ENCODE measurements at regions not wholly inside any gene's neighbourhood (a gene's known extent, or its start where the extent isn't known, plus 50 kb on each side); places are given as distances from the start of the nearest gene placed in this dataset.

DNA sequence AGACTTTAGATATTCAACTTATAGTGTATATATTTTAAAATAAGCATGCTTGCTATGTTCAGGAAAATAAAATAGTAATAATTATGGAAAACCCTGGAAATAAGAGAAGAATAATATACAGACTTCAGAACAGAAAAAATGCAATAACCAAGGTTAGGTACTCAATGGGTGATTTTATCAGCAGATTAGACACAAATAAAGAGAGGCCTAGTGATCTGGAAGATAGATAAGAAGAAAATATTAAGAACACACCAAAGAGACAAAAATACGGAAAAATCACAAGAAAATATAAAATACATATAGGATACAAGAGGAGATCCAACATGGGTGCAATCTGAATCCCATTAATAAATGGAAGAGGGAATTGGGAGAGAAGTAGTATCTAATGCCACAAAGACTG is 1348.5 kb upstream of the WWC1 start:
- Histone ChIP-seq H4K20me1 (ENCODE audit: control insufficient read depth, insufficient read depth, low read length, poor library complexity, severe bottlenecking) (no peaks in the 10 kb centered on the region), H3K36me3 (replicated peaks in 1 of 2; ENCODE audit: control extremely low read depth in 1 of 2, control insufficient read depth in 1 of 2, extremely low read depth in 1 of 2, insufficient read depth in 2 of 2, low read length in 1 of 2) (no peaks in the 10 kb centered on the region), H3K27ac (ENCODE audit: low read length in 2 of 2) (no peak overlapping the region), H3K27me3 (replicated peaks in 1 of 4; ENCODE audit: control extremely low read depth in 1 of 4, control insufficient read depth in 3 of 4, insufficient read depth in 4 of 4, low read length in 3 of 4) (no peaks in the 10 kb centered on the region), H3K4me3 (ENCODE audit: control extremely low read depth in 1 of 5, extremely low read depth in 1 of 5, insufficient read depth in 1 of 5, low read depth in 2 of 5, low read length in 4 of 5) (no peak overlapping the region), H3K79me2 (ENCODE audit: control insufficient read depth, insufficient read depth, low read length) (no peaks in the 10 kb centered on the region), H3K4me2 (replicated peaks; ENCODE audit: low read depth, low read length, poor library complexity, severe bottlenecking) (no peak overlapping the region), H3K9me3 (ENCODE audit: control extremely low read depth in 1 of 3, control insufficient read depth in 2 of 3, insufficient read depth in 1 of 3, low read length in 2 of 3) (peaks cover 0 to 9% (median 0%) of the 10 kb centered on the region in 3 donors), H3K9ac (ENCODE audit: low read length) (no peak overlapping the region), H3K4me1 (ENCODE audit: control insufficient read depth in 2 of 2, insufficient read depth in 2 of 2, low read length in 2 of 2) (no peaks in the 10 kb centered on the region), H2AFZ (ENCODE audit: insufficient read depth, low read depth, low read length, poor library complexity, severe bottlenecking) (no peak overlapping the region)
- DNase-seq (no peak), ATAC-seq (ENCODE audit: low read depth) (no peak)
- no peak overlapping the region for H3K4me3 Mint-ChIP-seq
- intact Hi-C loops (cut with micrococcal nuclease), result no loop called here
- H3K4me1 Mint-ChIP-seq, result no peaks in the 10 kb centered on the region
- H3K27me3 Mint-ChIP-seq, result no peaks in the 10 kb centered on the region
- no peak for TF ChIP-seq EZH2 (IDR thresholded peaks at IDR 0.05; ENCODE audit: borderline replicate concordance, insufficient read depth, low read depth, low read length, poor library complexity, severe bottlenecking)
- TF ChIP-seq, protein P1, sequence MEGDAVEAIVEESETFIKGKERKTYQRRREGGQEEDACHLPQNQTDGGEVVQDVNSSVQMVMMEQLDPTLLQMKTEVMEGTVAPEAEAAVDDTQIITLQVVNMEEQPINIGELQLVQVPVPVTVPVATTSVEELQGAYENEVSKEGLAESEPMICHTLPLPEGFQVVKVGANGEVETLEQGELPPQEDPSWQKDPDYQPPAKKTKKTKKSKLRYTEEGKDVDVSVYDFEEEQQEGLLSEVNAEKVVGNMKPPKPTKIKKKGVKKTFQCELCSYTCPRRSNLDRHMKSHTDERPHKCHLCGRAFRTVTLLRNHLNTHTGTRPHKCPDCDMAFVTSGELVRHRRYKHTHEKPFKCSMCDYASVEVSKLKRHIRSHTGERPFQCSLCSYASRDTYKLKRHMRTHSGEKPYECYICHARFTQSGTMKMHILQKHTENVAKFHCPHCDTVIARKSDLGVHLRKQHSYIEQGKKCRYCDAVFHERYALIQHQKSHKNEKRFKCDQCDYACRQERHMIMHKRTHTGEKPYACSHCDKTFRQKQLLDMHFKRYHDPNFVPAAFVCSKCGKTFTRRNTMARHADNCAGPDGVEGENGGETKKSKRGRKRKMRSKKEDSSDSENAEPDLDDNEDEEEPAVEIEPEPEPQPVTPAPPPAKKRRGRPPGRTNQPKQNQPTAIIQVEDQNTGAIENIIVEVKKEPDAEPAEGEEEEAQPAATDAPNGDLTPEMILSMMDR (IDR thresholded peaks at IDR 0.05), result no peak
- CTCF ChIA-PET, result no interaction called here
- WGBS (ENCODE audit: insufficient coverage), result no CpG with 5 or more reads among the region's 1 CpG
- no peak overlapping the region for H3K27ac Mint-ChIP-seq
- POLR2A ChIA-PET, result no interaction called here
- peaks cover 6% of the 10 kb centered on the region for H3K9me3 Mint-ChIP-seq (ENCODE audit: insufficient read depth)

DNA sequence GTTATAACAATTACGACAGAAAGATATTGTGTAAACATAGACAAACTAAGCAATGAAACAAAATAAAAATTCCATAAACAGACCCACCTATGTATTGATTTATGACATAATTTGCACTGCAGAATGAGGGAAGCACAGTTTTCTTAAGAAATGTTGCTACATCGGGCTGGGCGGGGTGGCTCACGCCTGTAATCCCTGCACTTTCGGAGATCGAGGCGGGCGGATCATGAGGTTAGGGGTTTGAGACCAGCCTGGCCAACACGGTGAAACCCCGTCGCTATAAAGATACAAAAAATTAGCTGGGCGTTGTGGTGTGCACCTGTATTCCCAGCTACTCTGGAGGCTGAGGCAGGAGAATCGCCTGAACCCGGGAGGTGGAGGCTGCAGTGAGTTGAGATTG is 1344.4 kb upstream of the WWC1 start:
- H2AFZ ChIP-seq (ENCODE audit: insufficient read depth, low read depth, low read length, poor library complexity, severe bottlenecking), result no peak overlapping the region
- no peaks in the 10 kb centered on the region for H3K36me3 ChIP-seq (replicated peaks in 1 of 2; ENCODE audit: control extremely low read depth in 1 of 2, control insufficient read depth in 1 of 2, extremely low read depth in 1 of 2, insufficient read depth in 2 of 2, low read length in 1 of 2)
- H3K27ac Mint-ChIP-seq, result no peak overlapping the region
- H3K9me3 Mint-ChIP-seq (ENCODE audit: insufficient read depth), result peaks cover 6% of the 10 kb centered on the region
- WGBS (ENCODE audit: insufficient coverage), result 95% methylated on average over 6 of the region's 14 CpGs
- no peaks in the 10 kb centered on the region for H3K4me1 ChIP-seq (ENCODE audit: control insufficient read depth in 2 of 2, insufficient read depth in 2 of 2, low read length in 2 of 2)
- no peak overlapping the region for H3K4me2 ChIP-seq (replicated peaks; ENCODE audit: low read depth, low read length, poor library complexity, severe bottlenecking)
- H3K9ac ChIP-seq (ENCODE audit: low read length), result no peak overlapping the region
- no peaks in the 10 kb centered on the region for H3K79me2 ChIP-seq (ENCODE audit: control insufficient read depth, insufficient read depth, low read length)
- POLR2A ChIA-PET, result no interaction called here
- no peaks in the 10 kb centered on the region for H4K20me1 ChIP-seq (ENCODE audit: control insufficient read depth, insufficient read depth, low read length, poor library complexity, severe bottlenecking)
- CTCF ChIA-PET, result no interaction called here
- no peak overlapping the region for H3K27ac ChIP-seq (ENCODE audit: low read length in 2 of 2)
- no peaks in the 10 kb centered on the region for H3K27me3 ChIP-seq (replicated peaks in 1 of 4; ENCODE audit: control extremely low read depth in 1 of 4, control insufficient read depth in 3 of 4, insufficient read depth in 4 of 4, low read length in 3 of 4)
- no peak overlapping the region for H3K4me3 Mint-ChIP-seq
- peaks cover 0 to 9% (median 0%) of the 10 kb centered on the region in 3 donors for H3K9me3 ChIP-seq (ENCODE audit: control extremely low read depth in 1 of 3, control insufficient read depth in 2 of 3, insufficient read depth in 1 of 3, low read length in 2 of 3)
- DNase-seq (no peak), ATAC-seq (ENCODE audit: low read depth) (no peak)
- H3K27me3 Mint-ChIP-seq, result no peaks in the 10 kb centered on the region
- TF ChIP-seq, protein P1 (IDR thresholded peaks at IDR 0.05), result no peak
- TF ChIP-seq EZH2 (IDR thresholded peaks at IDR 0.05; ENCODE audit: borderline replicate concordance, insufficient read depth, low read depth, low read length, poor library complexity, severe bottlenecking), result no peak
- no peak overlapping the region for H3K4me3 ChIP-seq (ENCODE audit: control extremely low read depth in 1 of 5, extremely low read depth in 1 of 5, insufficient read depth in 1 of 5, low read depth in 2 of 5, low read length in 4 of 5)
- intact Hi-C loops (cut with micrococcal nuclease), result no loop called here
- no peaks in the 10 kb centered on the region for H3K4me1 Mint-ChIP-seq
